HEK293 (cell line): ENCODE measurements at regions not wholly inside any gene's neighbourhood (a gene's known extent, or its start where the extent isn't known, plus 50 kb on each side); places are given as distances from the start of the nearest gene placed in this dataset.
A peak's percentile ranks its signal among the peaks of the same experiment; 100 is the strongest.

Source experiments
- CTCF ChIA-PET: fragments of 350-600 bp; formaldehyde crosslinking; extraction: SDS; loops from one replicate; lab custom pipeline; 2021; ENCODE audit warnings: antibody characterized with exemption; lab: Yijun Ruan, JAX
- POLR2A ChIA-PET: fragments of 300-600 bp; formaldehyde crosslinking; extraction: SDS; loops from one replicate; lab custom pipeline; 2020; ENCODE audit warnings: antibody characterized with exemption, inconsistent platforms; lab: Yijun Ruan, JAX
- H3K27ac ChIP-seq: fragments of 200-500 bp; sonication (Bioruptor generic); 2 replicates; pipeline ENCODE4 v1.5.1; 2014; ENCODE audit warnings: low read depth, low read length, control low read depth, inconsistent platforms; ENCODE audit errors: extremely low read depth
- H3K36me3 ChIP-seq, 2 experiments: fragments of 200-500 bp in 1 of 2; sonication (Bioruptor generic) in 1 of 2; 1 replicate in 1 of 2; 2 replicates in 1 of 2; pipeline ENCODE4 v1.5.1; 2014 to 2017; ENCODE audit warnings: inconsistent platforms in 2 of 2, low read length in 2 of 2; ENCODE audit not compliant: control insufficient read depth in 2 of 2, insufficient read depth in 1 of 2
- H3K4me1 ChIP-seq: fragments of 200-500 bp; sonication (Bioruptor generic); 2 replicates; pipeline ENCODE4 v1.5.1; 2014; ENCODE audit warnings: mild to moderate bottlenecking, low read length, inconsistent platforms; ENCODE audit not compliant: control insufficient read depth, insufficient read depth
- H3K4me3 ChIP-seq: 2 replicates; pipeline ENCODE4 v1.5.1; 2011; ENCODE audit warnings: low read depth, mild to moderate bottlenecking, control low read depth, low read length, moderate library complexity
- H3K9me3 ChIP-seq: fragments of 200-500 bp; sonication (Bioruptor generic); 2 replicates; pipeline ENCODE4 v1.5.1; 2014; ENCODE audit warnings: low read depth, low read length, inconsistent platforms; ENCODE audit not compliant: control insufficient read depth, insufficient read depth
- FEZF1 ChIP-seq: fragments of 450-650 bp; formaldehyde crosslinking; IDR thresholded peaks from 2 replicates; pipeline ENCODE4 v1.5.1; 2016; ENCODE audit warnings: missing biosample characterization, missing genetic modification characterization
- GLIS1 ChIP-seq: fragments of 450-650 bp; formaldehyde crosslinking; IDR thresholded peaks from 2 replicates; pipeline ENCODE4 v1.5.1; 2016; ENCODE audit warnings: missing biosample characterization, missing genetic modification characterization
- GLIS2 ChIP-seq: fragments of 450-650 bp; formaldehyde crosslinking; IDR thresholded peaks from 2 replicates; pipeline ENCODE4 v1.5.1; 2016; ENCODE audit warnings: missing biosample characterization, missing genetic modification characterization
- IKZF3 ChIP-seq: fragments of 450-650 bp; IDR thresholded peaks from 2 replicates; pipeline ENCODE4 v1.5.0; 2018; ENCODE audit warnings: missing biosample characterization, mild to moderate bottlenecking, missing genetic modification characterization, moderate library complexity
- SP7 ChIP-seq: fragments of 450-650 bp; formaldehyde crosslinking; IDR thresholded peaks from 2 replicates; pipeline ENCODE4 v1.5.1; 2016; ENCODE audit warnings: missing biosample characterization, missing genetic modification characterization
- TRIM28 ChIP-seq: IDR thresholded peaks from 2 replicates; pipeline ENCODE4 v1.6.1; 2011; ENCODE audit warnings: low read length, control low read depth, borderline replicate concordance
- ZBTB17 ChIP-seq: fragments of 450-650 bp; formaldehyde crosslinking; IDR thresholded peaks from 2 replicates; pipeline ENCODE4 v1.5.1; 2016; ENCODE audit warnings: missing biosample characterization, missing genetic modification characterization
- ZFP69B ChIP-seq: fragments of 450-650 bp; formaldehyde crosslinking; IDR thresholded peaks from 2 replicates; pipeline ENCODE4 v1.5.1; 2016; ENCODE audit warnings: missing biosample characterization, missing genetic modification characterization
- ZIC2 ChIP-seq: fragments of 450-650 bp; formaldehyde crosslinking; IDR thresholded peaks from 2 replicates; pipeline ENCODE4 v1.5.1; 2016; ENCODE audit warnings: missing biosample characterization, missing genetic modification characterization
- ZNF112 ChIP-seq: fragments of 450-650 bp; formaldehyde crosslinking; IDR thresholded peaks from 2 replicates; pipeline ENCODE4 v1.5.0; 2017; ENCODE audit warnings: missing biosample characterization, missing genetic modification characterization
- ZNF16 ChIP-seq: fragments of 450-650 bp; formaldehyde crosslinking; IDR thresholded peaks from 2 replicates; pipeline ENCODE4 v1.5.1; 2016; ENCODE audit warnings: low read depth, missing biosample characterization, missing genetic modification characterization
- ZNF24 ChIP-seq: fragments of 450-650 bp; formaldehyde crosslinking; IDR thresholded peaks from 2 replicates; pipeline ENCODE4 v1.5.1; 2016; ENCODE audit warnings: missing biosample characterization, missing genetic modification characterization
- ZNF514 ChIP-seq: fragments of 450-650 bp; formaldehyde crosslinking; IDR thresholded peaks from 2 replicates; pipeline ENCODE4 v1.5.1; 2016; ENCODE audit warnings: missing biosample characterization, missing genetic modification characterization
- ZNF571 ChIP-seq: fragments of 450-650 bp; formaldehyde crosslinking; IDR thresholded peaks from 2 replicates; pipeline ENCODE4 v1.5.0; 2017; ENCODE audit warnings: missing biosample characterization, missing genetic modification characterization
- ZNF585B ChIP-seq: fragments of 450-650 bp; formaldehyde crosslinking; IDR thresholded peaks from 2 replicates; pipeline ENCODE4 v1.5.1; 2016; ENCODE audit warnings: missing biosample characterization, missing genetic modification characterization
- ZNF624 ChIP-seq: fragments of 450-650 bp; formaldehyde crosslinking; IDR thresholded peaks from 2 replicates; pipeline ENCODE4 v1.5.1; 2017; ENCODE audit warnings: missing biosample characterization, missing genetic modification characterization
- ZNF645 ChIP-seq: fragments of 450-650 bp; formaldehyde crosslinking; IDR thresholded peaks from 2 replicates; pipeline ENCODE4; 2016; ENCODE audit warnings: missing biosample characterization, missing genetic modification characterization
- ZNF707 ChIP-seq: fragments of 450-650 bp; formaldehyde crosslinking; IDR thresholded peaks from 2 replicates; pipeline ENCODE4 v1.5.1; 2016; ENCODE audit warnings: missing biosample characterization, missing genetic modification characterization
- ZNF785 ChIP-seq: fragments of 450-650 bp; formaldehyde crosslinking; IDR thresholded peaks from 2 replicates; pipeline ENCODE4 v1.5.1; 2016; ENCODE audit warnings: missing biosample characterization, missing genetic modification characterization
- ZNF837 ChIP-seq: fragments of 450-650 bp; formaldehyde crosslinking; IDR thresholded peaks from 2 replicates; pipeline ENCODE4 v1.5.1; 2016; ENCODE audit warnings: missing biosample characterization, missing genetic modification characterization
- TF ChIP-seq, protein P1 (sequence below): fragments of 450-650 bp; formaldehyde crosslinking; IDR thresholded peaks from 2 replicates; pipeline ENCODE4 v1.5.1; 2016; ENCODE audit warnings: missing biosample characterization, missing genetic modification characterization
- TF ChIP-seq, protein P2 (sequence below): fragments of 450-650 bp; formaldehyde crosslinking; IDR thresholded peaks from 2 replicates; pipeline ENCODE4 v1.5.0; 2017; ENCODE audit warnings: missing biosample characterization, missing genetic modification characterization, borderline replicate concordance

DNA sequence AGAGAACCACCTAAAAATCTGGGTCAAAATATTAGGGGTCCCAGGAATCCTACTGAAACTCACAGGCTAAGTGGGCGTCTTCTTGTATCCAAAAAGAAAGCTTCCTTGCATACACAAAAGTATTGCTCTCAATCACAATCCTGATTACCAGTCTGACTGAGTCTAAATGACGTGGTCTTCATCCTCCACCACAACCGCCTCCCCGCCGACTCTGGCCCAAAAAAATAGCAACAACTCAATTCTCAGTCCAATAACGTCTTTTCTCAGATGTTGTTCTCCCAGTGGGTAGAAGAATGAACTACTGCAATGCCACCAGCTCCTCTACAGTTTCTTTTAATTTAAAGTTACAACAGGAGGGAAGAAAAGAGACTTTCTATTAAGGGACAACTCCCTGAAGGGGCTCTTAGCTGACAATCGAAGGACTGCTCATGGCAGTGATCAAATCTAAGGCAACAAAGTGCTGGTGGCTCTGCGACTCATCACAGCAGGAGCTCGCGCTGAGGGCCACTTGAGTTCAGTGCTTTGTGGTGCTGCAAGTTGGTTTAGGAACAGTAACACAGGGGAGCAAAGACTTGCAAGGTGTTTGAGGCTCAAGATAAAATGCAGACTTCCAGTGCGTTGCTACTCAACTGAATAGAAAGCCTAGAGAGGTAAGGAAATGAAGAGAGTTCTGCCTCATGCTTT lies 394.1 kb downstream of the BCAT1 start:
- Histone ChIP-seq H3K36me3 (no peaks in the 10 kb centered on the region), H3K4me1 (peaks cover 11% of the 10 kb centered on the region; the same call in 1 of the 2 replicates), H3K4me3 (no peak overlapping the region), H3K9me3 (no peaks in the 10 kb centered on the region), H3K27ac (no peak overlapping the region)
- CTCF ChIA-PET: interaction anchor here (0.7 kb wide), 1 partner anchor 9 kb away, joined by 3 read pairs; no protein-coding TSS in a partner anchor
- TF ChIP-seq GLIS1 (tag by site-specific recombination) (no peak), GLIS2 (tag by site-specific recombination) (no peak), SP7 (tag by site-specific recombination) (no peak), FEZF1 (tag by site-specific recombination) (peak; percentile 78), ZNF707 (tag by site-specific recombination) (no peak), ZNF16 (tag by site-specific recombination) (no peak), ZFP69B (no peak), ZNF785 (tag by site-specific recombination) (no peak), ZIC2 (tag by site-specific recombination) (peak; percentile 38; the same call in 1 of the 2 replicates), ZNF571 (tag by site-specific recombination) (no peak)
- POLR2A ChIA-PET: no interaction called here

DNA sequence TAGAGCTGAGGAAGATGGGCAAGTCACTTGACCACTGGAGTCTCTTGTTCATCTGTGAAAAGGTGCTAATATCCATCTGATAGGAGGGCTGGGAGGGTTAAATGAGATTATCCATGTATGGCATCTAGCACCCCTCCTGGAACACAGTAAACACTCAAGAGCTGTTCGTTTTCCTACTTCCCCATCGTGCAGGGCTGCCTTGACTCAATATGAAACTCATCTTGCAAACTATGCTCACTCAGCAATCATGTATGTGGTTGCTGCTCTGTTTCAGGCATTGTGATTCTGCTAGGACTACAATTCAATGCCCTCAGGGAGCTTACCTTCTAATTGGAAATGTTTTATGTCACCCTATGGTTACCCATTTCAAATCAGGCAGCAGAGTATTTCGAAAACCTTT lies 395.6 kb downstream of the BCAT1 start:
- Histone ChIP-seq H3K36me3 (no peaks in the 10 kb centered on the region), H3K4me1 (peaks cover 9% of the 10 kb centered on the region; the same call in 1 of the 2 replicates), H3K27ac (no peak overlapping the region), H3K9me3 (no peaks in the 10 kb centered on the region), H3K4me3 (no peak overlapping the region)
- ChIA-PET CTCF (no interaction called here), POLR2A (interaction anchor here (1.0 kb wide), 1 partner anchor 9 kb away, joined by 3 read pairs; no protein-coding TSS in a partner anchor)
- TF ChIP-seq ZNF112 (tag by site-specific recombination) (no peak), TRIM28 (peak; percentile 30; the same call in 1 of the 2 replicates), ZNF585B (tag by site-specific recombination) (peak; percentile 33)

- Histone ChIP-seq H3K27ac (no peak overlapping the region), H3K4me3 (no peak overlapping the region), H3K9me3 (no peaks in the 10 kb centered on the region), H3K4me1 (peaks cover 8% of the 10 kb centered on the region; the same call in 1 of the 2 replicates), H3K36me3 (no peaks in the 10 kb centered on the region)
- ChIA-PET CTCF (no interaction called here), POLR2A (no interaction called here)
- TF ChIP-seq ZNF837 (tag by site-specific recombination): no peak
- TF ChIP-seq FEZF1 (tag by site-specific recombination): peak; percentile 14; the same call in 1 of the 2 replicates
- no peak for TF ChIP-seq ZNF514 (tag by site-specific recombination)
- TF ChIP-seq ZFP69B: no peak
- 0 out of 2 replicates have a peak, but pooled peaks have one; percentile 7 for TF ChIP-seq ZIC2 (tag by site-specific recombination)
These were observed 397.6 kb downstream of the BCAT1 start for GRCh38 chr12:24551163-24551786.

- Histone ChIP-seq H3K9me3 (no peaks in the 10 kb centered on the region), H3K4me3 (no peak overlapping the region)
- TF ChIP-seq ZNF624: no peak
- TF ChIP-seq, protein P1, sequence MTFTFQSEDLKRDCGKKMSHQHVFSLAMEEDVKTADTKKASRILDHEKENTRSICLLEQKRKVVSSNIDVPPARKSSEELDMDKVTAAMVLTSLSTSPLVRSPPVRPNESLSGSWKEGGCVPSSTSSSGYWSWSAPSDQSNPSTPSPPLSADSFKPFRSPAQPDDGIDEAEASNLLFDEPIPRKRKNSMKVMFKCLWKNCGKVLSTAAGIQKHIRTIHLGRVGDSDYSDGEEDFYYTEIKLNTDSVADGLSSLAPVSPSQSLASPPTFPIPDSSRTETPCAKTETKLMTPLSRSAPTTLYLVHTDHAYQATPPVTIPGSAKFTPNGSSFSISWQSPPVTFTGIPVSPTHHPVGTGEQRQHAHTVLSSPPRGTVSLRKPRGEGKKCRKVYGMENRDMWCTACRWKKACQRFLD: no peak
- no peak for TF ChIP-seq IKZF3 (tag by site-specific recombination)
- TF ChIP-seq ZNF645 (tag by site-specific recombination): no peak
- TF ChIP-seq, protein P2, sequence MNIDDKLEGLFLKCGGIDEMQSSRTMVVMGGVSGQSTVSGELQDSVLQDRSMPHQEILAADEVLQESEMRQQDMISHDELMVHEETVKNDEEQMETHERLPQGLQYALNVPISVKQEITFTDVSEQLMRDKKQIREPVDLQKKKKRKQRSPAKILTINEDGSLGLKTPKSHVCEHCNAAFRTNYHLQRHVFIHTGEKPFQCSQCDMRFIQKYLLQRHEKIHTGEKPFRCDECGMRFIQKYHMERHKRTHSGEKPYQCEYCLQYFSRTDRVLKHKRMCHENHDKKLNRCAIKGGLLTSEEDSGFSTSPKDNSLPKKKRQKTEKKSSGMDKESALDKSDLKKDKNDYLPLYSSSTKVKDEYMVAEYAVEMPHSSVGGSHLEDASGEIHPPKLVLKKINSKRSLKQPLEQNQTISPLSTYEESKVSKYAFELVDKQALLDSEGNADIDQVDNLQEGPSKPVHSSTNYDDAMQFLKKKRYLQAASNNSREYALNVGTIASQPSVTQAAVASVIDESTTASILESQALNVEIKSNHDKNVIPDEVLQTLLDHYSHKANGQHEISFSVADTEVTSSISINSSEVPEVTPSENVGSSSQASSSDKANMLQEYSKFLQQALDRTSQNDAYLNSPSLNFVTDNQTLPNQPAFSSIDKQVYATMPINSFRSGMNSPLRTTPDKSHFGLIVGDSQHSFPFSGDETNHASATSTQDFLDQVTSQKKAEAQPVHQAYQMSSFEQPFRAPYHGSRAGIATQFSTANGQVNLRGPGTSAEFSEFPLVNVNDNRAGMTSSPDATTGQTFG: no peak
- no peak for TF ChIP-seq ZNF24 (tag by site-specific recombination)
- TF ChIP-seq ZBTB17 (tag by site-specific recombination): no peak
- TF ChIP-seq, all 188 proteins: peak for 0
- ChIA-PET POLR2A (no interaction called here), CTCF (no interaction called here)
- Histone ChIP-seq H3K4me1 (peaks cover 6% of the 10 kb centered on the region; the same call in 1 of the 2 replicates), H3K27ac (no peak overlapping the region), H3K36me3 (no peaks in the 10 kb centered on the region)
These were observed 398.3 kb downstream of the BCAT1 start for GRCh38 chr12:24550609-24551008.
